Suprapubic skin (tissue), 4 donors: ENCODE measurements at regions not wholly inside any gene's neighbourhood (a gene's known extent, or its start where the extent isn't known, plus 50 kb on each side); places are given as distances from the start of the nearest gene placed in this dataset.
"Not testable (repeated sequence)": the region's sequence is repeated elsewhere in the genome, so short reads cannot be mapped to it uniquely, and the experiment has no call there.

ENCODE experiments used
- DNase-seq, 2 donors: peaks; one replicate each; pipeline ENCODE4 v3.0.0-alpha.2; 2019; ENCODE audit warnings: low spot score in 2 of 2
- H3K27ac ChIP-seq: fragments of 200-600 bp; sonication (generic); one replicate; pipeline ENCODE4 v1.5.1; 2019
- H3K27me3 ChIP-seq: fragments of 200-600 bp; sonication (generic); one replicate; pipeline ENCODE4 v1.5.1; 2019
- H3K36me3 ChIP-seq: fragments of 200-600 bp; sonication (generic); one replicate; pipeline ENCODE4 v1.5.1; 2019
- H3K4me1 ChIP-seq: fragments of 200-600 bp; sonication (generic); one replicate; pipeline ENCODE4 v1.5.1; 2019
- H3K4me3 ChIP-seq: fragments of 200-600 bp; sonication (generic); one replicate; pipeline ENCODE4 v1.5.1; 2019; ENCODE audit warnings: mild to moderate bottlenecking
- H3K9me3 ChIP-seq: fragments of 200-600 bp; sonication (generic); one replicate; pipeline ENCODE4 v1.5.1; 2019
- CTCF ChIP-seq, 2 donors: fragments of 200-600 bp in 1 of 2; fragments of 450-650 bp in 1 of 2; sonication (generic) in 1 of 2; IDR thresholded peaks; one replicate each; pipeline ENCODE4 v1.5.1; 2016 to 2019; ENCODE audit warnings: antibody characterized with exemption in 2 of 2, mild to moderate bottlenecking in 1 of 2, moderate library complexity in 1 of 2
- EP300 ChIP-seq: sonication (generic); formaldehyde crosslinking; IDR thresholded peaks from one replicate; pipeline ENCODE4 v1.6.1; 2017; ENCODE audit warnings: antibody characterized with exemption
- POLR2A ChIP-seq, 2 donors: fragments of 450-650 bp; IDR thresholded peaks; one replicate each; pipeline ENCODE4 v1.6.1; 2017; ENCODE audit warnings: antibody characterized with exemption in 2 of 2, mild to moderate bottlenecking in 2 of 2, moderate library complexity in 2 of 2
- POLR2AphosphoS5 ChIP-seq, 3 donors: sonication (generic); formaldehyde crosslinking; IDR thresholded peaks; one replicate each; pipeline ENCODE4 v1.6.1; 2017; ENCODE audit warnings: antibody characterized with exemption in 3 of 3
- WGBS: methylation state at CpG from one replicate; pipeline ENCODE4 v1.1.5; 2018; 5-methylcytosine and 5-hydroxymethylcytosine counted together

DNA sequence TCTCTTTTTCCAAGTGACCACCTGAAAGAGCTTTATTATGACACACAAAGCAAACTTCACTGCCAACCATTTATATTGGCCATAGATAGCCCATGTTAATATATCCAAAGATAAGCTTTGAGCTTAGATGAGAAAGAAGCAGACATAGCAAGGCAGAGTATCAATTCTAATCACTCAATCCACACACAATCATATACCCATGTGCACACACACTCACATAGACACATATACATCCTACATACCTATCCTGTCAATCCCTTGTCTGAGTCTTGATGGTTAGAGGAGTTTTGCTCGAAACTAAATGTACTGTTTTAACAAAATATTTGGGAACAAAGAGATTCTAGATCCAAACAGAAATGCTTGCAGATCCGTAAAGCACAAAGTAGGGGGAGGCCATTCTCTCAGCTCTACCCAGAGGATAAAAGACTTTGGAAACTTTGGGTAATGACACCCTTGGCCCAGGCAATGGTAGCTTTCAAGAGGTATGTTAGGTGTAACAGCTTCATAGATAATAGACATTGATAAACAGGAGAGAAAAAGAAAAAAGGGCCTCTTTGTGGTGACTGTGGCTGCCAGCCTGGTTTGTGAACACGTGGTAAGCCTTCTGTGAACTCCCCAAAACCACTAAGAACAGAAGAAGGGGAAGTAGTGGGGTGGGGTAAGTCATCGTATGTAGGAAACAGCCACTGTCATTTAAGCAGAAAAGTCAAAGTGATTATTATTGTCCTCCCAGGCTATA, 121.6 kb downstream of the TLR4 start:
- 35% methylated on average over 4 of the region's 4 CpGs for WGBS
- DNase-seq, result no peak
- Histone ChIP-seq H3K36me3 (no peaks in the 10 kb centered on the region), H3K27ac (no peak overlapping the region), H3K27me3 (no peaks in the 10 kb centered on the region), H3K9me3 (no peaks in the 10 kb centered on the region), H3K4me1 (no peaks in the 10 kb centered on the region), H3K4me3 (no peak overlapping the region)
- TF ChIP-seq POLR2A (IDR thresholded peaks at IDR 0.05) (no peak), EP300 (no peak)

DNA sequence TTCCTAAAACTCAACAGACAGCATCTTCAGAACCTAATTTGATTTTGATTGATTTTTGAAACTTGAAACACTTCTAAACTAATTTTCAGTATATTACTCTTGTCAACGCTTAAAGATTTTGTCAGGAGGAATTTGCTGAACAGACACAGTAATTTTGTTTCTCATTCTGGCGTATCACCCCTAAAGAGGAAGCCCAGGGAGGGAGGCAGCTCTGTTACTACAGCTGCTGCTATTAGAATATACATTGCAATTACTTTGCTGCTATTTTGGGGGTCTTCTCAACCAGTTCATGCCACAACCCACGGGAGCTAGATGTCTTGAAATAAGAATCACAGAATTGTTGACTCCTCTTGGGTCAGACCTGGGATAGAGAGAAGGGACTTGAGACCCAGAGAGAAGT, 122.6 kb downstream of the TLR4 start:
- no peaks in the 10 kb centered on the region for H3K36me3 ChIP-seq
- WGBS, result 75% methylated on average over 3 of the region's 3 CpGs

DNA sequence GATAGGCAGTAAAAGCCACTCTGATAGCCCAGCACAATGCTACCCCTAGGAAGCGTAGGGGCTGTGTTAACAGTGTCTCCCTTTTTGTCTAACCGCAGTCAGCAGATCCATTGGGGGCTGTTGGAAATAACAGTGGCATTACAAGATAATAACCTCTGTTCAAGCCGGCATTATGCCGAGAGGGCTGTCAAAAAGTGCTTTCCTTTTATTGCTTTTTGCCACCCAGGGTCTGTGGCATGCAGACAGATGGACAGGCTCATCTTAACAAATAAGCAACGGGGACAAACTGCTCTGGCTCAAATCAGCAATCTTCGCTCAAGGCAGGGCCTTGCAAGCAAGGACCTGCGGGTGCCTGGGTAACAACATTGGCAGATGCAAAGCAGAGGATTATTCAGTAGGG, 123.3 kb downstream of the TLR4 start:
- no peak overlapping the region for H3K27ac ChIP-seq
- H3K27me3 ChIP-seq, result no peaks in the 10 kb centered on the region
- WGBS, result 76% methylated on average over 7 of the region's 7 CpGs
- DNase-seq, result no peak
- no peaks in the 10 kb centered on the region for H3K4me1 ChIP-seq
- H3K36me3 ChIP-seq, result no peaks in the 10 kb centered on the region
- TF ChIP-seq POLR2AphosphoS5 (IDR thresholded peaks at IDR 0.05) (no peak), EP300 (no peak), CTCF (IDR thresholded peaks at IDR 0.05) (no peak), POLR2A (IDR thresholded peaks at IDR 0.05) (no peak)
- H3K9me3 ChIP-seq, result no peaks in the 10 kb centered on the region
- no peak overlapping the region for H3K4me3 ChIP-seq

More for the DNA sequence above, 122.6 kb downstream of the TLR4 start:
- no peaks in the 10 kb centered on the region for H3K27me3 ChIP-seq
- no peak for DNase-seq
- H3K4me1 ChIP-seq, result no peaks in the 10 kb centered on the region
- TF ChIP-seq POLR2A (IDR thresholded peaks at IDR 0.05) (no peak), POLR2AphosphoS5 (IDR thresholded peaks at IDR 0.05) (no peak), EP300 (no peak), CTCF (IDR thresholded peaks at IDR 0.05) (no peak)
- H3K27ac ChIP-seq, result no peak overlapping the region
- H3K4me3 ChIP-seq, result no peak overlapping the region
- no peaks in the 10 kb centered on the region for H3K9me3 ChIP-seq

DNA sequence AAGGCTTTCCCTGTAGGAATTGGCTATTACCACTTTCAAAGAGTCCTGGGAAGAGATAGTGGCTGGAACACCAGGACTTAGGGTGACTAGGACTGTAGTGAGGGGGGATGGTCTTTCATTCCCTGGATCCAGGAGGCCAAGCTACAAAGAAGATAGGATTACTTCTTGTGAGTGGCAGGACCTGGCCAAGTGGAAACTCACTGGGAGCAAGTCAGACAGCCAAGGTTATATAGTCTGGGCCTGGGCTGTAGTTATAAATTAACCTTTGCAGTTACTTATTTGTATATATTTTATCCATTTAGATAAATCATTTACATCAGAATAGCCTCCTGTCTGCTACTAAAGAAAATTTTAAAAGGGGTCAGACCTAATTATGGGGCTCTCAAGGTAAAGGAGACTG, 124.3 kb downstream of the TLR4 start:
- H3K9me3 ChIP-seq, result no peaks in the 10 kb centered on the region
- TF ChIP-seq CTCF (IDR thresholded peaks at IDR 0.05) (no peak), EP300 (no peak), POLR2A (IDR thresholded peaks at IDR 0.05) (no peak), POLR2AphosphoS5 (IDR thresholded peaks at IDR 0.05) (no peak)
- no peak overlapping the region for H3K4me3 ChIP-seq
- no peaks in the 10 kb centered on the region for H3K4me1 ChIP-seq
- no peak for DNase-seq
- no peaks in the 10 kb centered on the region for H3K36me3 ChIP-seq
- no peaks in the 10 kb centered on the region for H3K27me3 ChIP-seq
- no peak overlapping the region for H3K27ac ChIP-seq

DNA sequence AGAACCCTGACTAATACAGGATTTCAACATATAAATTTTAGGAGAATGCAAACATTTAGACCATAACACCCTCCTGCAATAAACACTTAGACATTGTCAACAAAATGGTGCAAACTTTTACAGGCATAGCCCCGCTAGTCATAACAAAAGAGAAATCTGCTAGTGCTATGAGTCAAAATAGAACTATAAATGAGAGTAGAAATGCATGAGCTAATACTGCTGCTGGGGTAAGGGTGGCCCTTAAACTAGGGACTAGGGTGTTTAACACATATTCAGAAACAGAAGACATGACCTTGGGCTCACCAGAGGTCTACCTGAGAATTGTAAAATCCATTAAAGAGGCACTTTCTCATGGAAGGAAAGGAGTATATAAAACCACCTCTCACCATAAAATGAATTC, 131.6 kb downstream of the TLR4 start:
- no peaks in the 10 kb centered on the region for H3K4me1 ChIP-seq
- H3K4me3 ChIP-seq, result no peak overlapping the region
- no peak overlapping the region for H3K27ac ChIP-seq
- DNase-seq, result no peak
- H3K36me3 ChIP-seq, result no peaks in the 10 kb centered on the region
- no peaks in the 10 kb centered on the region for H3K27me3 ChIP-seq
- TF ChIP-seq EP300 (no peak), POLR2AphosphoS5 (IDR thresholded peaks at IDR 0.05) (no peak), POLR2A (IDR thresholded peaks at IDR 0.05) (no peak), CTCF (IDR thresholded peaks at IDR 0.05) (no peak)
- no peaks in the 10 kb centered on the region for H3K9me3 ChIP-seq
- WGBS, result 93% methylated on average over 1 of the region's 1 CpG

GRCh38 chr9:117839862-117840261, 135.7 kb downstream of the TLR4 start:
- Histone ChIP-seq H3K36me3 (no peaks in the 10 kb centered on the region), H3K9me3 (no peaks in the 10 kb centered on the region), H3K27ac (no peak overlapping the region), H3K4me3 (no peak overlapping the region), H3K27me3 (no peaks in the 10 kb centered on the region), H3K4me1 (no peaks in the 10 kb centered on the region)
- WGBS, result 91% methylated on average over 2 of the region's 2 CpGs
- no peak for DNase-seq
- TF ChIP-seq EP300 (no peak), POLR2A (IDR thresholded peaks at IDR 0.05) (no peak), CTCF (IDR thresholded peaks at IDR 0.05) (no peak), POLR2AphosphoS5 (IDR thresholded peaks at IDR 0.05) (no peak)

GRCh38 chr9:117851836-117852461, 147.7 kb downstream of the TLR4 start:
- H3K4me1 ChIP-seq, H3K36me3 ChIP-seq, H3K27ac ChIP-seq, H3K4me3 ChIP-seq, H3K27me3 ChIP-seq, DNase-seq, H3K9me3 ChIP-seq: not testable (repeated sequence)
- 99% methylated on average over 14 of the region's 38 CpGs for WGBS
